ENCODE measurements at regions not wholly inside any gene's neighbourhood (a gene's known extent, or its start where the extent isn't known, plus 50 kb on each side); places are given as distances from the start of the nearest gene placed in this dataset.
A peak's percentile ranks its signal among the peaks of the same experiment; 100 is the strongest.

- H3K9me3 ChIP-seq (replicated peaks): no peaks in the 10 kb centered on the region
- intact Hi-C loops (cut with micrococcal nuclease): no loop called here
- no peak overlapping the region for H3K27ac ChIP-seq (replicated peaks)
- TF ChIP-seq CTCF (IDR thresholded peaks at IDR 0.05; ENCODE audit: borderline replicate concordance): no peak
- peaks cover 11% of the 10 kb centered on the region for H3K4me1 ChIP-seq
- H3K36me3 ChIP-seq: no peaks in the 10 kb centered on the region
- H3K27me3 ChIP-seq (ENCODE audit: low read depth): no peaks in the 10 kb centered on the region
- H3K4me3 ChIP-seq: no peak overlapping the region
- no peak for DNase-seq
Measured at GRCh38 chr2:186907897-186908296, 58.9 kb upstream of the ZSWIM2 start.

GRCh38 chr2:186903216-186903615, 54.2 kb upstream of the ZSWIM2 start:
- peak; percentile 54 for TF ChIP-seq CTCF (IDR thresholded peaks at IDR 0.05; ENCODE audit: borderline replicate concordance)
- no peaks in the 10 kb centered on the region for H3K27me3 ChIP-seq (ENCODE audit: low read depth)
- H3K4me3 ChIP-seq: no peak overlapping the region
- intact Hi-C loops (cut with micrococcal nuclease): no loop called here
- no peaks in the 10 kb centered on the region for H3K36me3 ChIP-seq
- no peak for DNase-seq
- H3K4me1 ChIP-seq: no peaks in the 10 kb centered on the region
- no peak overlapping the region for H3K27ac ChIP-seq (replicated peaks)
- peaks cover 8% of the 10 kb centered on the region for H3K9me3 ChIP-seq (replicated peaks)

All from left ventricle myocardium inferior (tissue), 1 donor.